H1 (cell line): ENCODE measurements at regions not wholly inside any gene's neighbourhood (a gene's known extent, or its start where the extent isn't known, plus 50 kb on each side); places are given as distances from the start of the nearest gene placed in this dataset.

Experiments
- BRCA1 ChIP-seq: IDR thresholded peaks from 2 replicates; pipeline ENCODE4 v1.6.1; 2012; ENCODE audit warnings: low read depth, low read length, improper control_type of control experiment
- CBX8 ChIP-seq: fragments of 300-800, 300-1000 bp; sonication (generic); IDR thresholded peaks from 2 replicates; pipeline ENCODE4 v1.7.1; 2016; ENCODE audit warnings: low read depth, low read length, borderline replicate concordance
- CHD1 ChIP-seq: IDR thresholded peaks from 2 replicates; pipeline ENCODE4 v1.6.1; 2012; ENCODE audit warnings: low read depth, low read length, improper control_type of control experiment
- FOSL1 ChIP-seq: IDR thresholded peaks from 2 replicates; pipeline ENCODE4 v1.6.1; 2011; ENCODE audit warnings: mild to moderate bottlenecking, low read depth, low read length, moderate library complexity; ENCODE audit not compliant: insufficient read depth
- HDAC2 ChIP-seq, 2 experiments: fragments of 300-600 bp in 1 of 2; sonication (generic) in 1 of 2; IDR thresholded peaks; 2 replicates each; pipeline ENCODE4 v1.6.1; 2011 to 2012; ENCODE audit warnings: low read depth in 2 of 2, low read length in 2 of 2, mild to moderate bottlenecking in 2 of 2, moderate library complexity in 2 of 2, borderline replicate concordance in 1 of 2, inconsistent platforms in 1 of 2
- SRF ChIP-seq: IDR thresholded peaks from 2 replicates; pipeline ENCODE4 v1.6.1; 2011; ENCODE audit warnings: mild to moderate bottlenecking, low read depth, low read length, moderate library complexity
- SUZ12 ChIP-seq: fragments of 200-600 bp; sonication (generic); IDR thresholded peaks from 2 replicates; pipeline ENCODE4 v1.6.1; 2012; ENCODE audit warnings: mild to moderate bottlenecking, inconsistent platforms, low read length, moderate library complexity, mixed read lengths
- TEAD4 ChIP-seq: IDR thresholded peaks from 2 replicates; pipeline ENCODE4 v1.6.1; 2012; ENCODE audit warnings: low read depth, low read length, inconsistent platforms, mixed read lengths

GRCh38 chr3:55352668-55353067 lies 134.4 kb downstream of the WNT5A start (continued):
- TF ChIP-seq CBX8 = no peak
- TF ChIP-seq TEAD4 = no peak
- no peak for TF ChIP-seq SUZ12
- TF ChIP-seq FOSL1 = no peak
- TF ChIP-seq HDAC2 (IDR thresholded peaks at IDR 0.05; ENCODE audit: borderline replicate concordance in 1 of 2, low read depth in 2 of 2, low read length in 2 of 2) = no peak
- TF ChIP-seq CHD1 = no peak
- no peak for TF ChIP-seq BRCA1
- no peak for TF ChIP-seq SRF
